Peyer's patch (tissue), 4 donors: ENCODE measurements at regions not wholly inside any gene's neighbourhood (a gene's known extent, or its start where the extent isn't known, plus 50 kb on each side); places are given as distances from the start of the nearest gene placed in this dataset.

Source experiments
- POLR2A ChIP-seq, 2 donors: fragments of 450-650 bp; IDR thresholded peaks; one replicate each; pipeline ENCODE4 v1.5.1; 2017; ENCODE audit warnings: antibody characterized with exemption in 2 of 2, mild to moderate bottlenecking in 2 of 2, moderate library complexity in 2 of 2
- TF ChIP-seq, protein P1 (sequence below), 6 experiments: fragments of 450-650 bp in 4 of 6; fragments of 200-600 bp in 2 of 6; sonication (generic) in 1 of 6; IDR thresholded peaks; one replicate each; pipeline ENCODE4 v1.5.1; 2017 to 2019; ENCODE audit warnings: antibody characterized with exemption in 6 of 6, mild to moderate bottlenecking in 3 of 6, moderate library complexity in 1 of 6

DNA sequence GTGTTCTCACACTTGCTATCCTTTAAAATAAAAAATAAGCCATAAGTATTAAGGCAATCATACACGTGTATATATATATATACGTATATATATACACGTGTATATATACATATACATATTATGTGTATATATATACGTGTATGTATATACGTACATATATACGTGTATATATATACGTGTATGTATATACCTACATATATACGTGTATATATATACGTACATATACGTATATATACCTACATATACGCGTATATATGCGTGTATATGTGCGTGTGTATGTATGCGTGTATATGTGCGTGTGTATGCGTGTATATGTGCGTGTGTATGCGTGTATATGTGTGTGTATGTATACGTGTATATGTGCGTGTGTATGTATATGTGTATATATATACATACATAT is 477.3 kb upstream of the ARRDC4 start:
- TF ChIP-seq, protein P1, sequence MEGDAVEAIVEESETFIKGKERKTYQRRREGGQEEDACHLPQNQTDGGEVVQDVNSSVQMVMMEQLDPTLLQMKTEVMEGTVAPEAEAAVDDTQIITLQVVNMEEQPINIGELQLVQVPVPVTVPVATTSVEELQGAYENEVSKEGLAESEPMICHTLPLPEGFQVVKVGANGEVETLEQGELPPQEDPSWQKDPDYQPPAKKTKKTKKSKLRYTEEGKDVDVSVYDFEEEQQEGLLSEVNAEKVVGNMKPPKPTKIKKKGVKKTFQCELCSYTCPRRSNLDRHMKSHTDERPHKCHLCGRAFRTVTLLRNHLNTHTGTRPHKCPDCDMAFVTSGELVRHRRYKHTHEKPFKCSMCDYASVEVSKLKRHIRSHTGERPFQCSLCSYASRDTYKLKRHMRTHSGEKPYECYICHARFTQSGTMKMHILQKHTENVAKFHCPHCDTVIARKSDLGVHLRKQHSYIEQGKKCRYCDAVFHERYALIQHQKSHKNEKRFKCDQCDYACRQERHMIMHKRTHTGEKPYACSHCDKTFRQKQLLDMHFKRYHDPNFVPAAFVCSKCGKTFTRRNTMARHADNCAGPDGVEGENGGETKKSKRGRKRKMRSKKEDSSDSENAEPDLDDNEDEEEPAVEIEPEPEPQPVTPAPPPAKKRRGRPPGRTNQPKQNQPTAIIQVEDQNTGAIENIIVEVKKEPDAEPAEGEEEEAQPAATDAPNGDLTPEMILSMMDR (IDR thresholded peaks at IDR 0.05): no peak
- no peak for TF ChIP-seq POLR2A (IDR thresholded peaks at IDR 0.05)
